NCI-H146 (cell line): ENCODE measurements at regions not wholly inside any gene's neighbourhood (a gene's known extent, or its start where the extent isn't known, plus 50 kb on each side); places are given as distances from the start of the nearest gene placed in this dataset.
"Not testable (repeated sequence)": the region's sequence is repeated elsewhere in the genome, so short reads cannot be mapped to it uniquely, and the experiment has no call there.

Experiments
- DNase-seq: peaks from one replicate; lab custom pipeline; 2025; lab: John Stamatoyannopoulos, UW

DNA sequence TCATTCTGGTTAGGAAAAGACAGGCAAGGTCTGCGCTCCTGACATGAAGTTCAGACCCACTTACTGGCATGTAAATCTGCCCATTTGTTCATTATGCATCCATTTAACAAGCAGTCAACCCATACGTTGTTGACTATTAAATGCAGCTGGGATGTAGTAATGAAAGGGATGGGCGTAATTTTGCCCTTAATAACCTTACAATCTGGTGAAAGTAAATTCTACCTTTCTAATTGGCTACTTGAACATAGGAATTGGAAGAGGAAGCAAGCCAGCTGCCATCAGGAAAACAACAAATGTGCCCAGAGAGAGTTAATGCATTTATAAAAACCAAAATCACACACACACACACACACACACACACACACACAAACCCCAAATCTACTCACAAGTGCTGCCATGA lies 170.2 kb upstream of the PITRM1 start:
- DNase-seq, result no peak

GRCh38 chr10:3340127-3340730 lies 167.6 kb upstream of the PITRM1 start:
- DNase-seq, result no peak

DNA sequence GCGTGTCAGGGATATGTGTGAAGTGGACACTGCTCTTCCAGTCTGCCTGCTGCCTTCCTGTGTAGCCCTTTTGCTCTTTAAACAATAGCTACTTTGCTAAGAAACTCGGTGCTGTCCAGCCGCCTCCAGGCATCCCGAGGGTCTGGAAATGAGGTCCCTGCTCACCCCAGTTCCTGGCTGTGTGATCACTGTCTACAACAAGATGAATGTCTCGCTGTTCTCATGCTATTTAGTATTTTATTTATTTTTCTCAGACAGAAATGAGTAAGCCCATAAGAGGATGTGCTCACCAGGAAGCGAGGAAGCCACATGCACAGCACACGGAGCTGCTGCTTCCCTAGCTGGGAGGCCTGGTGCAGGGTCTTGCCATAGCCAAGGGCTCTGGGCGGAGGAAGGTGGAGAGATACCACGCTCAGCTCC lies 167.0 kb upstream of the PITRM1 start:
- DNase-seq, result no peak

- DNase-seq, result no peak
Observed at GRCh38 chr10:3339121-3339520, 166.5 kb upstream of the PITRM1 start.

DNA sequence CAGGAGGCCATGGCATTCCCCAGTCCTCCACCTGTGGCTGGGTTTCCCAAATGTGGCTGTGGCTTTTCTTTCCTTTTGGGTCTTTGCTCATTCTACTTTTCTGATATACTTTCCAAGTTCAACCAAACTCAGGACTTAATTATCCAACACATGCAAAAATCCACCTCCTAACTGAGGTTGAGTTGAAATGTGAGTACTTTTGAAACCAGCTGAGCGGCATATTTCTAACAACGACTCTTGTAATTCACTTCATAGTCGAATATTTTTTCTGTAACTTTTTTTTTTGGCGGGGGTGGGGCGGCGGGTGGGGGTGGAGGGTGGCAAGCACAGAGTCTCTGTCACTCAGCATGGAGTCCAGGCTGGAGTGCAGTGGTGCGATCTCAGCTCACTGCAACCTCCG lies 165.2 kb upstream of the PITRM1 start:
- DNase-seq, result no peak

GRCh38 chr10:3336673-3337293 lies 164.2 kb upstream of the PITRM1 start:
- no peak for DNase-seq

GRCh38 chr10:3333426-3333825 lies 160.8 kb upstream of the PITRM1 start:
- no peak for DNase-seq

- no peak for DNase-seq
Observed at GRCh38 chr10:3331690-3332230, 159.2 kb upstream of the PITRM1 start.

DNA sequence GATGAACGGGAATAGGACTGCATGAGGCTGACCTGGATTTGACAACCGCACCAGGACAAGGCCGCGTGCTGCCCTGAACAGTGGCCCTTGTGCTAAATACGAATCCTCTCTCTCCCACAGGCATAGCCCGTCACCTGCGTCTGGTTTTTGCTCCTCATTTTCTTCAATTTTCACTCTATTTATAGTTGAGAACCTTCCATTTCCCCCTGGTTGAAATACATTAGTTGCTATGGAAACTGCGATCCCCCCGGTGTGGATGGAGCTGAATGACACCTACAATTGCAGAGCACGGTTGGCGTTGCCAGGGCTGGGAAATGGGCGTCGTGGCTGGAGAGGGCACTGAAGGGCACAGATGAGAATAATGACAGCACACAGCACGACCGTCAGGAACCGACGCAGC lies 158.6 kb upstream of the PITRM1 start:
- DNase-seq, result no peak

DNA sequence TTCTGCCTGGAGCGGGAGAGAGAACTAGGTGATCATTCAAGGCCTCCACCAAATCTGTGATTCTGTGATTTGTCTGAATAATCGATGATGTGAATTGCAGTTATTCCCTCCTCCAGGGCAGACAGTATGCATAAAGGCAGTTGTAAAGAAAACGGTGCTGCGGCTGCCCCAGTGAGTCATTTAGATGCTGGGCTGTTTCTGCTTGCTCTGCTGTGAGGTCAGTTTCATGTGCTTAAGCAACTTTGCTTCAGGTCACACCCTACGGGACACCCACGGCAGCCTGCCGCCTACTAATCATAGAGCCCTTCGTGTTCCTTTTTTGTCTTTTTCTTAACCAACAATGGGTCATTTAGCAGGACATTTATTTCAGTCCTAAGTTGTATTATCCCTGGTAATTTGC lies 158.1 kb upstream of the PITRM1 start:
- DNase-seq, result no peak

GRCh38 chr10:3325954-3326750 lies 153.6 kb upstream of the PITRM1 start:
- no peak for DNase-seq

GRCh38 chr10:3324612-3325038 lies 152.0 kb upstream of the PITRM1 start:
- DNase-seq, result no peak

- DNase-seq, result no peak
Observed at GRCh38 chr10:3323865-3324498, 151.4 kb upstream of the PITRM1 start.

DNA sequence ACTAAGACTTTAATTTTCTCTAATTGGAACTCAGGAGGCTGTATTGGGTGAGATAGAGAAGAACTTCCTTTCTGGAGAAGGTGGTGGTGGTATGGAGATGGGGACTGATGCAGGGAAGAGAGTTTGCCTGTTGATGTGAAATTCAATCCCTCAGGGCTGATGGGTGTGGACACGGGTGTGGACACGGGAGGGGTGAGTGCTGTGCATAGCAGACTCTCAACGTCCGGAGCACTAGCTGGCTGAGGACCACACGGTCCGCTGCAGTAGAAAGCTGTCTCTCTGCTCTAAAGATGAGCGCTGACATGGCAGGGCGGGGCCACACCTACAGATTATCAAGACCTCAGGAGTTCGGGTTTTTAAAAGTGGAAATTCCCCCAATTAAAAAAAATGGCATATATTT lies 148.5 kb upstream of the PITRM1 start:
- DNase-seq, result no peak

DNA sequence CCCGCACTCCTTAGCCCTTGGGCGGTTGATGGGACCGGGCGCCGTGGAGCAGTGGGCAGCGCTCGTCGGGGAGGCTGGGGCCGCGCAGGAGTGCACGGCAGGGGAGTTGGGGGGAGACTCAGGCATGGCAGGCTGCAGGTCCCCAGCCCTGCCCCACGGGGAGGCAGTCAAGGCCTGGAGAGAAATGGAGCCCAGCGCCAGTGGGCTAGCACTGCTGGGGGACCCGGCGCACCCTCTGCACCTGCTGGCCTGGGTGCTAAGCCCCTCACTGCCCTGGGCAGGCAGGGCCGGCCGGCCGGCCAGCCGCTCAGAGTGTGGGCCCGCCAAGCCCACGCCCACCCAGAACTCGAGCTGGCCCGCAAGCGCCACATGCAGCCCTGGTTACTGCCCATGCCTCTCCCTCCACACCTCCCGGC lies 147.2 kb upstream of the PITRM1 start:
- DNase-seq, result no peak

- not testable (repeated sequence) for DNase-seq
Observed at GRCh38 chr10:3318480-3318807, 145.9 kb upstream of the PITRM1 start.

DNA sequence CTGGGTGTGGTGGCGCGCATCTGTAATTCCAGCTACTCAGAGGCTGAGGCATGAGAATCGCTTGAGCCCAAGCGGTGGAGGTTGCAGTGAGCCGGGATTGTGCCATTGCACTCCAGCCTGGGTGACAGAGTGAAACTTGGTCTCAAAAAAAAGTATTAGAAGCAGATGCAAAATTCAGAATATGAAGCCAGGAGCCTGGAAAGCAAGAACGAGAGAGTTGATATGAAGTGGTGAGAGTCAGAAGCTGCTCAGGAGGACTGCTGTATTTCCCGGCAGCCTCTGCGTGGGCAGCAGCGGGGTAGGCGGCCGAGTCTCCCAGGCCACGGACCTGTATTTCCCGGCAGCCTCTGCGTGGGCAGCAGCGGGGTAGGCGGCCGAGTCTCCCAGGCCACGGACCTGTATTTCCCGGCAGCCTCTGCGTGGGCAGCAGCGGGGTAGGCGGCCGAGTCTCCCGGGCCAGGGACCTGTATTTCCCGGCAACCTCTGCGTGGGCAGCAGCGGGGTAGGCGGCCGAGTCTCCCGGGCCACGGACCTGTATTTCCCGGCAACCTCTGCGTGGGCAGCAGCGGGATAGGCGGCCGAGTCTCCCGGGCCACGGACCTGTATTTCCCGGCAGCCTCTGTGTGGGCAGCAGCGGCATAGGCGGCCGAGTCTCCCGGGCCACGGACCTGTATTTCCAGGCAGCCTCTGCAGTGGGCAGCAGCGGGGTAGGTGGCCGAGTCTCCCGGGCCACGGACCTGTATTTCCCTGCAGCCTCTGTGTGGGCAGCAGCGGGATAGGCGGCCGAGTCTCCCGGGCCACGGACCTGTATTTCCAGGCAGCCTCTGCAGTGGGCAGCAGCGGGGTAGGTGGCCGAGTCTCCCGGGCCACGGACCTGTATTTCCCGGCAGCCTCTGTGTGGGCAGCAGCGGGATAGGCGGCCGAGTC lies 145.2 kb upstream of the PITRM1 start:
- DNase-seq, result not testable (repeated sequence)

DNA sequence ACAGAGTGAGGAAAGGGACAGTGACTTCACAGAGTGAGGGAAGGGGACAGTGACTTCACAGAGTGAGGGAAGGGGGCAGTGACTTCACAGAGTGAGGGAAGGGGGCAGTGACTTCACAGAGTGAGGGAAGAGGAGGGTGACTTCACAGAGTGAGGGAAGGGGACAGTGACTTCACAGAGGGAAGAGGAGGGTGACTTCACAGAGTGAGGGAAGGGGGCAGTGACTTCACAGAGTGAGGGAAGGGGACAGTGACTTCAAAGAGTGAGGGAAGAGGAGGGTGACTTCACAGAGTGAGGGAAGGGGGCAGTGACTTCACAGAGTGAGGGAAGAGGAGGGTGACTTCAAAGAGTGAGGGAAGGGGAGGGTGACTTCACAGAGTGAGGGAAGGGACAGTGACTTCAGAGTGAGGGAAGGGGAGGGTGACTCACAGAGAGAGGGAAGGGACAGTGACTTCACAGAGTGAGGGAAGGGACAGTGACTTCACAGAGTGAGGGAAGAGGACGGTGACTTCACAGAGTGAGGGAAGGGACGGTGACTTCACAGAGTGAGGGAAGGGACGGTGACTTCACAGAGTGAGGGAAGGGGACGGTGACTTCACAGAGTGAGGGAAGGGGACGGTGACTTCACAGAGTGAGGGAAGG lies 142.0 kb upstream of the PITRM1 start:
- DNase-seq, result not testable (repeated sequence)

GRCh38 chr10:3313784-3314444 lies 141.3 kb upstream of the PITRM1 start:
- DNase-seq, result peak; percentile 47

GRCh38 chr10:3312403-3312940 lies 139.9 kb upstream of the PITRM1 start:
- DNase-seq, result peak; percentile 80
